ENCODE measurements at regions not wholly inside any gene's neighbourhood (a gene's known extent, or its start where the extent isn't known, plus 50 kb on each side); places are given as distances from the start of the nearest gene placed in this dataset.

DNA sequence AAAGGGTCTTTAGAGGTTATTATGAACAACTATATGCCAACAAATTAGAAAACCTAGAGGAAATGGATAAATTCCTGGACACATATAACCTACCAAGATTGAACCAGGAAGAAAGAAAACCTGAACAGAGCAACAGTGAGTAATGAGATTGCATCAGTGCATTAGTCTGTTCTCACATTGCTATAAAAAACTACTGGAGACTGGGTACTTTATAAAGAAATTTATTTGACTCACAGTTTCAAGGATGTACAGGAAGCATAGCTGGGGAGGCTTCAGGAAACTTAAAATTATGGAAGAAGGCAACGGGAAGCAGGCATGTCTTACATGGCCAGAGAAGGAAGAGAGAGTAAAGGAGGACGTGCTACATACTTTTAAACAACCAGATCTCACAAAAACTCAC, 70.8 kb upstream of the GNAZ start:
- no peak for DNase-seq (ENCODE audit: low spot score)

DNA sequence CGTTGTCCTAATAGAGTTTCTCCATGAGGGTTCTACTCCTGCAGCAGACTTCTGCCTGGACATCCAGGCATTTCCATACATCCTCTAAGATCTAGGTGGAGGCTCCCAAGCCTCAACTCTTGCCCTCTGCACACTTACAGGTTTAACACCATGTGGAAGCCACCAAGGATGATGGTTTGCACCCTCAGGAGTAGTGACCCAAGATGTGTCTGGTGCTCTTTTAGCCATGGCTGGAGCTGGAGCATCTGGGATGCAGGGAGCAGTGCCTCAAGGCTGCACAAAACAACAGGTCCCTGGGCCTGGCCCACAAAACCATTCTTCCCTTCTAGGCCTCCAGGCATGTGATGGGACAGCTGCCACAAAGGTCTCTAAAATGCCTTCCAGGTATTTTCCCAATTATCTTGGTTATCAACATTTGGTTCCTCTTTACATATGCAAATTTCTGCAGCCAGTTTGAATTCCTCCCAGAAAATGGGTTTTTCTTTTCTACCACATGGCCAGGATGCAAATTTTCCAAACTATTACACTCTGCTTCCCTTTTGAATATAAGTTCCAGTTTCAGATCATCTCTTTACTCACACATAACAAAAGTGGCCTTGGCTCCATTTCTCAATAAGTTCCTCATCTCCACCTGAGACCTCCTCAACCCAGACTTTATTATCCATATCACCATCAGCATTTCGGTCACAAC, 69.5 kb upstream of the GNAZ start:
- DNase-seq (ENCODE audit: low spot score): no peak

DNA sequence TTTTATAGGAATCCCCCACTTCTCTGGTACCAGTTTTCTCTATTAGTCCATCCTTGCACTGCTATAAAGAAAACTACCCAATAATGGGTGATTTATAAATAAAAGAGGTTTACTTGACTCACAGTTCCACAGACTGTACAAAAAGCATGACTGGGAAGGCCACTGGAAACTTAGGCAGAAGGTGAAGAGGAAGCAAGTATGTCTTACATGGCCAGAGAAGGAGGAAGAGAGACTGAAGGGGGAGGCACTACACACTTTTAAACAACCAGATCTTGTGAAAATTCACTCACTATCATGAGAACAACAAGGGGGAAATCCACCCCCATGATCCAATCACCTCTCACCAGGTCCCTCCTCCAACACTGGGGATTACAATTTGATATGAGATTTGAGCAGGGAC, 68.9 kb upstream of the GNAZ start:
- no peak for DNase-seq (ENCODE audit: low spot score)

DNA sequence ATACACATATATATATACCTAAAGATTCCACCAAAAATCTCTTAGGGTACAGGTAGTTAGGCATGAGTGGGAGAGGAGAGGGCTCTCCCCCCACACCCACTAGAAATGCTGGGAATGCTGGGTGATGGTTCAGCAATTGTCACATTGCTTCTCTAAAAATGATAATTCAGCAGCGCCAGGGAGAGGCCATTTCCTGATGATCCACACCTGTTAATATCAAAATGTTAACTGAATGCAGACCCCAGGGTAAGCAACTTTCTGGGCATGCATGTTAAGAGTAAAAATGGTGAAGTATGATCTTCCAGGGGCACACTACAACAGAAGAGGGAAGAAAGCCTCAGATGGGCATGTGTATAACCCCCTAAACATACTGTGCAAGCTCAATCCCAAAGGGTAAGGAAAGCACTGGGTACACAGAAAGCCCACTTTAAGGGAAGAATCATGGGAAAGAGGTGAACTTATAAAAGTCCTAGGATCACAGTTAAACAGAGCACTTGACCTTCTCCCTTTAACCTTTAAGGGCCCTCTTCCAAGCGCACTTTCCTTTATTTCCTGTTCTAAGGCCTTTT, 67.6 kb upstream of the GNAZ start:
- DNase-seq (ENCODE audit: low spot score): no peak

DNA sequence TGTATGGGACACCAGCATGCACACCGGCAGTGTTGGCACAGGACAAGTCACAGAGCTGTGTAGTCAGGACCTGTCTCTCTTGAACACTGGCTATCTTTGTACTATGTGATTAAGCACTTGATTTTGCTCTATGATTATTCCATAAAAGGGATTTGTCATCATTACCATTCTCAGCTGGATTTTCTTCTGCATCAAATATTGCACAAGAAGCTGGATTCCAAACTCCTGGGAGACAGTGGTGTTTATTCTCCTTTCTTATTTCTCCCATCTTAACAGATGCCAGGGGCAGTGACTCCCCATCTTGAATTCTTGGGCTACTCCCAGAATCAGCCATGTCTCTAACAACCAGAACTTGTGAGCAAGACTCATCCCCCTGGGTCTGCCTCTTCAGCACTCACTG, 62.5 kb upstream of the GNAZ start:
- no peak for DNase-seq (ENCODE audit: low spot score)

DNA sequence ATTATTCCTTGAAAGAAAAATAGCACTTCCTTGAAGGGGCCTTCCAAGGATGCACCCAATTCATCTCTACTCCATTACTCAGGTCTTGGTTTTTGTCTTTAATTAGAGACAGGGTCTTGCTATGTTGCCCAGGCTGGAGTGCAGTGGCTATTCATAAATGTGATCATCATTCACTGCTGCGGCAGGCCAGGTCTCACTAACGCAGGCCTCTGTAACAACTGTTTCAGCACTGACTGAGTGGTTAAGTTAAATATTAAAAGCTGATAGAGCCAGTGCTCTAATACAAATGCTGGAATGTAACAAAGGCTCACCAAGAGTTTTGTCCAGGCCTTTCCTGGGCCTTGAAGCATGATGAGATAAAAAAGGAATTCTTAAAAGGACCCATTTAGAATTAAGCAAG, 61.4 kb upstream of the GNAZ start:
- no peak for DNase-seq (ENCODE audit: low spot score)

Data from ureter (tissue), 1 donor.